DND-41 (cell line): ENCODE measurements at regions not wholly inside any gene's neighbourhood (a gene's known extent, or its start where the extent isn't known, plus 50 kb on each side); places are given as distances from the start of the nearest gene placed in this dataset.

Experiments used
- EZH2 ChIP-seq: IDR thresholded peaks from 3 replicates; pipeline ENCODE4 v1.6.1; 2012; ENCODE audit warnings: borderline replicate concordance, low read depth, mild to moderate bottlenecking, moderate library complexity, low read length, inconsistent platforms; ENCODE audit not compliant: severe bottlenecking
- TF ChIP-seq, protein P1 (sequence below): IDR thresholded peaks from 2 replicates; pipeline ENCODE4 v1.5.1; 2012; ENCODE audit warnings: borderline replicate concordance, low read length, moderate library complexity, mild to moderate bottlenecking; ENCODE audit not compliant: poor library complexity, severe bottlenecking; ENCODE audit errors: extremely low read depth

DNA sequence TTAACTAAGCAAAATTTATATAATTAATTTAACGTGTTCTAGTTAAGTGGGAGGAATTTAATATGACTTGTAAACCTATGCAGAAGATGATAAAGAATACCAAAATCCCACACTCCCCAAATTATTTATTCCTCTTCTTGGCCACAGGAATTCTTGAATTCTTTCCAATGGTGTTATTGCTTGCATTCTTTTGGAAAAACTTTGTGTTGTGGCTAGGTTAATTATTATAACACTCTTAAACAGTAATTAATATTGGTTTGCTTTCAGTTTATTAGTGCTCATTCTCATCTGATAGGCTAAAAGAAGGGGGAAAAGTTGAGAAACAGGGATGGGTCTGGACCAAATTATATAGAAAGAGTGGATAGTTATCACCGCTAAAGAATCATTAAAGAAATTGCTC lies 141.5 kb upstream of the PABPC4L start:
- TF ChIP-seq, protein P1, sequence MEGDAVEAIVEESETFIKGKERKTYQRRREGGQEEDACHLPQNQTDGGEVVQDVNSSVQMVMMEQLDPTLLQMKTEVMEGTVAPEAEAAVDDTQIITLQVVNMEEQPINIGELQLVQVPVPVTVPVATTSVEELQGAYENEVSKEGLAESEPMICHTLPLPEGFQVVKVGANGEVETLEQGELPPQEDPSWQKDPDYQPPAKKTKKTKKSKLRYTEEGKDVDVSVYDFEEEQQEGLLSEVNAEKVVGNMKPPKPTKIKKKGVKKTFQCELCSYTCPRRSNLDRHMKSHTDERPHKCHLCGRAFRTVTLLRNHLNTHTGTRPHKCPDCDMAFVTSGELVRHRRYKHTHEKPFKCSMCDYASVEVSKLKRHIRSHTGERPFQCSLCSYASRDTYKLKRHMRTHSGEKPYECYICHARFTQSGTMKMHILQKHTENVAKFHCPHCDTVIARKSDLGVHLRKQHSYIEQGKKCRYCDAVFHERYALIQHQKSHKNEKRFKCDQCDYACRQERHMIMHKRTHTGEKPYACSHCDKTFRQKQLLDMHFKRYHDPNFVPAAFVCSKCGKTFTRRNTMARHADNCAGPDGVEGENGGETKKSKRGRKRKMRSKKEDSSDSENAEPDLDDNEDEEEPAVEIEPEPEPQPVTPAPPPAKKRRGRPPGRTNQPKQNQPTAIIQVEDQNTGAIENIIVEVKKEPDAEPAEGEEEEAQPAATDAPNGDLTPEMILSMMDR: no peak
- TF ChIP-seq EZH2: no peak
